ENCODE measurements at regions not wholly inside any gene's neighbourhood (a gene's known extent, or its start where the extent isn't known, plus 50 kb on each side); places are given as distances from the start of the nearest gene placed in this dataset.

GRCh38 chrX:40244980-40245379 lies 147.2 kb upstream of the BCOR start:
- Mint-ChIP-seq H3K9me3 (peaks cover 11% of the 10 kb centered on the region), H3K27ac (no peak overlapping the region), H3K4me3 (no peak overlapping the region), H3K4me1 (peaks cover 10% of the 10 kb centered on the region), H3K36me3 (ENCODE audit: low read depth) (no peaks in the 10 kb centered on the region), H3K27me3 (ENCODE audit: insufficient read depth) (peaks cover 2% of the 10 kb centered on the region)
- Histone ChIP-seq H3K36me3 (ENCODE audit: control insufficient read depth, insufficient read depth, low read length) (no peaks in the 10 kb centered on the region), H3K4me3 (ENCODE audit: low read length) (no peak overlapping the region), H3K27ac (ENCODE audit: low read depth, low read length) (no peak overlapping the region), H3K9ac (ENCODE audit: extremely low read depth, low read length, poor library complexity, severe bottlenecking) (no peak overlapping the region), H3K9me3 (ENCODE audit: control insufficient read depth, low read length) (no peaks in the 10 kb centered on the region), H3K4me1 (ENCODE audit: control insufficient read depth, insufficient read depth, low read length) (no peaks in the 10 kb centered on the region), H3K27me3 (ENCODE audit: control insufficient read depth, insufficient read depth, low read length, poor library complexity, severe bottlenecking) (no peaks in the 10 kb centered on the region)
- DNase-seq: no peak
- peak; percentile 45 for TF ChIP-seq CTCF (conservative IDR thresholded peaks at IDR 0.05)
- WGBS, 2 experiments (ENCODE audit: insufficient coverage in 1 of 2, insufficient read length in 1 of 2): 89% methylated on average over 11 of the region's 11 CpGs; no CpG with 5 or more reads in 1 of the 2 experiments

- no peaks in the 10 kb centered on the region for H3K36me3 Mint-ChIP-seq (ENCODE audit: low read depth)
- H3K27ac Mint-ChIP-seq: no peak overlapping the region
- peaks cover 2% of the 10 kb centered on the region for H3K27me3 Mint-ChIP-seq (ENCODE audit: insufficient read depth)
- peaks cover 11% of the 10 kb centered on the region for H3K9me3 Mint-ChIP-seq
- Histone ChIP-seq H3K9ac (ENCODE audit: extremely low read depth, low read length, poor library complexity, severe bottlenecking) (no peak overlapping the region), H3K4me3 (ENCODE audit: low read length) (no peak overlapping the region), H3K36me3 (ENCODE audit: control insufficient read depth, insufficient read depth, low read length) (no peaks in the 10 kb centered on the region), H3K27ac (ENCODE audit: low read depth, low read length) (peak overlapping the region; percentile 8), H3K9me3 (ENCODE audit: control insufficient read depth, low read length) (no peaks in the 10 kb centered on the region), H3K4me1 (ENCODE audit: control insufficient read depth, insufficient read depth, low read length) (no peaks in the 10 kb centered on the region), H3K27me3 (ENCODE audit: control insufficient read depth, insufficient read depth, low read length, poor library complexity, severe bottlenecking) (no peaks in the 10 kb centered on the region)
- no peak for TF ChIP-seq CTCF (conservative IDR thresholded peaks at IDR 0.05)
- 94% methylated on average over 15 of the region's 15 CpGs; no CpG with 5 or more reads in 1 of the 2 experiments for WGBS, 2 experiments (ENCODE audit: insufficient coverage in 1 of 2, insufficient read length in 1 of 2)
- H3K4me3 Mint-ChIP-seq: no peak overlapping the region
- peaks cover 10% of the 10 kb centered on the region for H3K4me1 Mint-ChIP-seq
- DNase-seq: no peak
These were observed 146.2 kb upstream of the BCOR start for GRCh38 chrX:40243755-40244515.

GRCh38 chrX:40240844-40241243 lies 143.1 kb upstream of the BCOR start:
- DNase-seq: no peak
- H3K4me3 Mint-ChIP-seq: no peak overlapping the region
- no peak overlapping the region for H3K27ac Mint-ChIP-seq
- no peaks in the 10 kb centered on the region for H3K36me3 Mint-ChIP-seq (ENCODE audit: low read depth)
- H3K4me1 ChIP-seq (ENCODE audit: control insufficient read depth, insufficient read depth, low read length): peaks cover 2% of the 10 kb centered on the region
- H3K9me3 ChIP-seq (ENCODE audit: control insufficient read depth, low read length): no peaks in the 10 kb centered on the region
- TF ChIP-seq CTCF (conservative IDR thresholded peaks at IDR 0.05): no peak
- H3K4me3 ChIP-seq (ENCODE audit: low read length): no peak overlapping the region
- H3K9me3 Mint-ChIP-seq: peaks cover 20% of the 10 kb centered on the region
- no peak overlapping the region for H3K27ac ChIP-seq (ENCODE audit: low read depth, low read length)
- no peaks in the 10 kb centered on the region for H3K27me3 Mint-ChIP-seq (ENCODE audit: insufficient read depth)
- H3K4me1 Mint-ChIP-seq: peaks cover 11% of the 10 kb centered on the region
- no peaks in the 10 kb centered on the region for H3K36me3 ChIP-seq (ENCODE audit: control insufficient read depth, insufficient read depth, low read length)
- H3K27me3 ChIP-seq (ENCODE audit: control insufficient read depth, insufficient read depth, low read length, poor library complexity, severe bottlenecking): no peaks in the 10 kb centered on the region
- no peak overlapping the region for H3K9ac ChIP-seq (ENCODE audit: extremely low read depth, low read length, poor library complexity, severe bottlenecking)

Data from endodermal cell (in vitro differentiated cells).